ENCODE measurements at regions not wholly inside any gene's neighbourhood (a gene's known extent, or its start where the extent isn't known, plus 50 kb on each side); places are given as distances from the start of the nearest gene placed in this dataset.

GRCh38 chr18:28478531-28478930 is 301.6 kb upstream of the CDH2 start:
- TF ChIP-seq CTCF (IDR thresholded peaks at IDR 0.05; ENCODE audit: borderline replicate concordance, insufficient read depth, low read depth, low read length) = no peak

GRCh38 chr18:28476302-28476701 is 299.4 kb upstream of the CDH2 start:
- no peak for TF ChIP-seq CTCF (IDR thresholded peaks at IDR 0.05; ENCODE audit: borderline replicate concordance, insufficient read depth, low read depth, low read length)

More at GRCh38 chr18:28478531-28478930, 301.6 kb upstream of the CDH2 start:
- no peak overlapping the region for H3K4me3 ChIP-seq (ENCODE audit: low read depth, low read length)

DNA sequence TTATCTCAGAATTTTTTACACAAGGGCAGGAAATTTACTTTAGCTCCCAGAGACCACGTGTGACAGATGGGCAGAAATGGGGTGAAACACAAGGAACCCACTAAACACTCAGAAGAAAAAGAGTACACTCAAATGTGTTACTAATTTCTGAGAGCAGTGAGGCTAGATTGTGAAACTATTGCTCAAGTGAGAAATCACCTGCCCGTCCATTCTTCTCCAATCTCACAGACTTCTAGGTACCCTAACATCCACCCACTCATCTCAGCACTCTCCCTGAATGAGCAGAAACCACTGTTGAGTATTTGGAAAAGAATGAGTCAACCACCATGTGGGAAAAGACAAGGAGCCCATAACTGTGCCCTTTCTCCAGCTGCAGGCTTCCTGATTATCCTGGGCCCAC is 293.0 kb upstream of the CDH2 start:
- TF ChIP-seq CTCF (IDR thresholded peaks at IDR 0.05; ENCODE audit: borderline replicate concordance, insufficient read depth, low read depth, low read length) = no peak

More at GRCh38 chr18:28476302-28476701, 299.4 kb upstream of the CDH2 start:
- H3K4me3 ChIP-seq (ENCODE audit: low read depth, low read length) = no peak overlapping the region

GRCh38 chr18:28468901-28469300 is 292.0 kb upstream of the CDH2 start:
- no peak overlapping the region for H3K4me3 ChIP-seq (ENCODE audit: low read depth, low read length)
- no peak for TF ChIP-seq CTCF (IDR thresholded peaks at IDR 0.05; ENCODE audit: borderline replicate concordance, insufficient read depth, low read depth, low read length)

More for the DNA sequence above, 293.0 kb upstream of the CDH2 start:
- no peak overlapping the region for H3K4me3 ChIP-seq (ENCODE audit: low read depth, low read length)

DNA sequence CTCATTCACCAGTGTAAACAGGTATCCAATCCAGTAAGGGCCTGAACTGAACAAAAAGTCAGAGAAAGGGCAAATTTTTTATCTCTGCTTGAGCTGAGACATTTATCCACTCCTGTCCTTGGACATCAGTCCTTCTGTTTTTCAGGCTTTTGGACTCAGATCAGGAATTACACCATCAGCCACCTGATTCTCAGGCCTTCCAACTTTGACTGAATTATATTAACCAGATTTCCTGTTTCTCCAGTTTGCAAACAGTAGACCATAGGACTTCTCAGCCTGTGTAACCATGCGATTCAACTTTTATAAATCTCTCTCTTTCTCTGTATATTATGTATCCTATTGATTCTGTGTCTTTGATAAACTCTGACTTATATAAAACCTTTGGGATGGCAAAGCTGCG is 289.3 kb upstream of the CDH2 start:
- no peak overlapping the region for H3K4me3 ChIP-seq (ENCODE audit: low read depth, low read length)
- no peak for TF ChIP-seq CTCF (IDR thresholded peaks at IDR 0.05; ENCODE audit: borderline replicate concordance, insufficient read depth, low read depth, low read length)

GRCh38 chr18:28459587-28459986 is 282.7 kb upstream of the CDH2 start:
- no peak overlapping the region for H3K4me3 ChIP-seq (ENCODE audit: low read depth, low read length)
- no peak for TF ChIP-seq CTCF (IDR thresholded peaks at IDR 0.05; ENCODE audit: borderline replicate concordance, insufficient read depth, low read depth, low read length)

- TF ChIP-seq CTCF (IDR thresholded peaks at IDR 0.05; ENCODE audit: borderline replicate concordance, insufficient read depth, low read depth, low read length) = no peak
- H3K4me3 ChIP-seq (ENCODE audit: low read depth, low read length) = no peak overlapping the region
Measured at GRCh38 chr18:28458751-28459150, 281.8 kb upstream of the CDH2 start.

All from GM12875 (cell line).